BJ (cell line): ENCODE measurements at regions not wholly inside any gene's neighbourhood (a gene's known extent, or its start where the extent isn't known, plus 50 kb on each side); places are given as distances from the start of the nearest gene placed in this dataset. TPM values are rescaled to one million over a fixed set of nuclear protein-coding genes. Genes with fewer than 3 reads are reported as not detected.

ENCODE experiments used
- CTCF ChIA-PET: fragments of 350-600 bp; formaldehyde crosslinking; extraction: SDS; loops from one replicate; lab custom pipeline; 2021; ENCODE audit warnings: antibody characterized with exemption, inconsistent platforms; lab: Yijun Ruan, JAX
- POLR2A ChIA-PET: fragments of 300-600 bp; sonication (Branson Sonifier 250); formaldehyde crosslinking; extraction: SDS; loops from one replicate; lab custom pipeline; 2021; ENCODE audit warnings: antibody characterized with exemption; lab: Charles Lee
- DNase-seq: peaks from one replicate; pipeline ENCODE4 v3.0.0-alpha.2; 2011; ENCODE audit warnings: low read depth
- H3K27me3 ChIP-seq: 2 replicates; pipeline ENCODE4 v1.6.0; 2011; ENCODE audit warnings: low read length; ENCODE audit not compliant: control insufficient read depth, insufficient read depth
- H3K36me3 ChIP-seq: 2 replicates; pipeline ENCODE4 v1.5.1; 2011; ENCODE audit warnings: low read length; ENCODE audit not compliant: control insufficient read depth, insufficient read depth
- H3K4me3 ChIP-seq: 2 replicates; pipeline ENCODE4 v1.5.1; 2011; ENCODE audit warnings: low read depth, mild to moderate bottlenecking, control low read depth, low read length
- small RNA-seq: library from RNA; depleted of rRNA; stranded (forward); fragments of <200 nt; gene quantifications from one replicate; pipeline ENCODE3, GENCODE V24; 2012; ENCODE audit warnings: low replicate concordance, low read depth; ENCODE audit not compliant: insufficient read length
- TF ChIP-seq, protein P1 (sequence below): IDR thresholded peaks from 2 replicates; pipeline ENCODE4 v1.5.1; 2011; ENCODE audit warnings: low read depth, mild to moderate bottlenecking, control low read depth, inconsistent platforms, low read length, moderate library complexity; ENCODE audit not compliant: insufficient read depth

DNA sequence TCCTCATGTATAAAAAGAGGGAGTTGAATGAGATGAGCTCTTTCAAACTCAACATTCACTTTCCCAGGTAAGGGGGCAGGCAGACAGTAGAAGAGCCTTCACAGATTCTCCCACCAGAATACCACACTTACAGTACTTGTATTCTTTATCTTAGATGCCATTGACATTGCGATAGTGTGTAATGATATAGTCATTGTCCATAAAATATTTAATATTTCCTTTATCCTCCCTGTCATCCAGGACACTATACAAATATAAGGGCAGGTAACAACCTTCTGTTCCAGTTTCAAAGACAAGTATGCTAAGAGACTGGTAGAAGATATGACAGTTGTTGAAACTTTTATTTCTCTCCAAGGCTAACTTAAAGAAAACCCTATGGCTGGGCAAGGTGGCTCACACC, 56.5 kb upstream of the MTF2 start:
- no peak overlapping the region for H3K4me3 ChIP-seq
- CTCF ChIA-PET = interaction anchor here (0.6 to 2.1 kb wide), 5 partner anchors 8 to 282 kb away, joined by 3 to 12 read pairs (median 3); no protein-coding TSS in a partner anchor
- TF ChIP-seq, protein P1, sequence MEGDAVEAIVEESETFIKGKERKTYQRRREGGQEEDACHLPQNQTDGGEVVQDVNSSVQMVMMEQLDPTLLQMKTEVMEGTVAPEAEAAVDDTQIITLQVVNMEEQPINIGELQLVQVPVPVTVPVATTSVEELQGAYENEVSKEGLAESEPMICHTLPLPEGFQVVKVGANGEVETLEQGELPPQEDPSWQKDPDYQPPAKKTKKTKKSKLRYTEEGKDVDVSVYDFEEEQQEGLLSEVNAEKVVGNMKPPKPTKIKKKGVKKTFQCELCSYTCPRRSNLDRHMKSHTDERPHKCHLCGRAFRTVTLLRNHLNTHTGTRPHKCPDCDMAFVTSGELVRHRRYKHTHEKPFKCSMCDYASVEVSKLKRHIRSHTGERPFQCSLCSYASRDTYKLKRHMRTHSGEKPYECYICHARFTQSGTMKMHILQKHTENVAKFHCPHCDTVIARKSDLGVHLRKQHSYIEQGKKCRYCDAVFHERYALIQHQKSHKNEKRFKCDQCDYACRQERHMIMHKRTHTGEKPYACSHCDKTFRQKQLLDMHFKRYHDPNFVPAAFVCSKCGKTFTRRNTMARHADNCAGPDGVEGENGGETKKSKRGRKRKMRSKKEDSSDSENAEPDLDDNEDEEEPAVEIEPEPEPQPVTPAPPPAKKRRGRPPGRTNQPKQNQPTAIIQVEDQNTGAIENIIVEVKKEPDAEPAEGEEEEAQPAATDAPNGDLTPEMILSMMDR = no peak
- DNase-seq = no peak
- POLR2A ChIA-PET = no interaction called here
- H3K36me3 ChIP-seq = no peaks in the 10 kb centered on the region
- peaks cover 7% of the 10 kb centered on the region for H3K27me3 ChIP-seq

DNA sequence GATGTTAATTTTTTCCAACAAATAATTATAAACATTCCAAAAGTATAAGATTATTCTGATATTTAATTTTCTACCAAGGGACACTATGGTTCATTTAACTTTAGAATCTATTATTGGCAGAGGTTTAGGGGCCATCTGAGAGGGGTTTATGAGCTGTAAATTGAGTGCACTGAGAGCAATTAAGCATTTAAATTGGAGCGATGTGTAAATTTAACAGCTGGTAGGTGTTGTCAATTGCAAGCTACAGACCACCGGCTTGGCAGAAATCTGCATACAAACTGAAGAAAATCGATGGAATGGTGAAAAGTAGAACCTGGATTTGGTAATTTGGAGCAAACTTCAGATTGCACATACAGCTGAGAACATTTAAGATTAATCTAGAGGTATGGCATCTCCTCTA, 55.8 kb upstream of the MTF2 start:
- peaks cover 8% of the 10 kb centered on the region for H3K27me3 ChIP-seq
- CTCF ChIA-PET = interaction anchor here (0.6 to 2.1 kb wide), 5 partner anchors 10 to 281 kb away, joined by 3 to 12 read pairs (median 3); no protein-coding TSS in a partner anchor
- H3K4me3 ChIP-seq = no peak overlapping the region
- POLR2A ChIA-PET = no interaction called here
- TF ChIP-seq, protein P1 = no peak
- DNase-seq = no peak
- no peaks in the 10 kb centered on the region for H3K36me3 ChIP-seq

DNA sequence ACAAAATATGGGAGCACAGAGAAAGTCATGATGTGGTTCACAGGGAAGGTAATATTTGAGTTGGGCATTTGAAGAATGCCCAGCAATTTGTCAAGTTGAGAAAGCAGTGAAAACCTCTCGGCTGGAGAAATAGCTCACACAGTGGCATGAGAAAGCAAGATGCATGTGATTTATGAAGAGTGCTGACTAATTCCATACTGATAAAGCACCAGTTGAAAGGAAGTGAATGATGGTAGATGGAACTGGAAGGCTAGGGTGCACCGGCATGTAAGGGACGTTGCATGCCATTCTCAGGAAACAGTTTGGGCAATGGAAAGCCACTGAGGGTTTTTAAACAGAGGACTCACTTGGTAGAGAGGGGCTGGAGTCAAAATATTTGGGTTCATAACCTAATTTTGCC, 53.5 kb upstream of the MTF2 start:
- H3K36me3 ChIP-seq = no peaks in the 10 kb centered on the region
- TF ChIP-seq, protein P1 = no peak
- CTCF ChIA-PET = interaction anchor here (0.9 to 1.4 kb wide), 2 partner anchors 31 to 39 kb away, joined by 4 read pairs; no protein-coding TSS in a partner anchor
- H3K4me3 ChIP-seq = no peak overlapping the region
- POLR2A ChIA-PET = no interaction called here
- no peak for DNase-seq
- peaks cover 7% of the 10 kb centered on the region for H3K27me3 ChIP-seq

DNA sequence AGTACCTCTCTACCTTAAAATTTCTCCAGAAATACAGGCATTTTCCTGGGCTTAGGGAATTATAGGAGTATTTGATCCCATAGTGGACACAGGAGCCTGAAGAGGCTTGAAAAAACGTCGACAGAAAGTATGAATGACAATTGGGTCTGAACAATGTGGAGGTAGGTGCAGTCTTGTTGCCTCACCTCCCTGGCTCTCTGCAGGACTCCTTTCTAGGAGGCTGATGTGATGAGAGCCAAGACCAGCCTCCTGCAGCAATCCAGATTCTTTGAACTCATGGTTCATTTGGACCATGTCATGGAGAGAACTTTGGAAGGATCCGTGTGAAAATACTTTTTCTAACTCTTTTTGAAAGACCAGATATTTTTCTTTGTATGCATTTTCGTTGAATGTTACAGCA, 50.5 kb upstream of the MTF2 start:
- TF ChIP-seq, protein P1 = no peak
- no peak for DNase-seq
- POLR2A ChIA-PET = no interaction called here
- Histone ChIP-seq H3K36me3 (no peaks in the 10 kb centered on the region), H3K4me3 (no peak overlapping the region), H3K27me3 (peaks cover 8% of the 10 kb centered on the region)
- CTCF ChIA-PET = no interaction called here

Small RNA genes in the stretch of these regions (small RNA-seq; reads per million reads assigned to genes)
- not detected for gene RF00019
- gene RN7SKP123 = not detected
